Hepatocyte (in vitro differentiated cells): ENCODE measurements at regions not wholly inside any gene's neighbourhood (a gene's known extent, or its start where the extent isn't known, plus 50 kb on each side); places are given as distances from the start of the nearest gene placed in this dataset.

Experiments
- EZH2 ChIP-seq: fragments of 200-600 bp; sonication (generic); IDR thresholded peaks from 2 replicates; pipeline ENCODE4 v1.6.1; 2016; ENCODE audit warnings: antibody characterized with exemption, mild to moderate bottlenecking, borderline replicate concordance
- TF ChIP-seq, protein P1 (sequence below): fragments of 200-600 bp; sonication (generic); IDR thresholded peaks from 2 replicates; pipeline ENCODE4 v1.5.1; 2016; ENCODE audit warnings: antibody characterized with exemption, mild to moderate bottlenecking; ENCODE audit not compliant: poor library complexity

DNA sequence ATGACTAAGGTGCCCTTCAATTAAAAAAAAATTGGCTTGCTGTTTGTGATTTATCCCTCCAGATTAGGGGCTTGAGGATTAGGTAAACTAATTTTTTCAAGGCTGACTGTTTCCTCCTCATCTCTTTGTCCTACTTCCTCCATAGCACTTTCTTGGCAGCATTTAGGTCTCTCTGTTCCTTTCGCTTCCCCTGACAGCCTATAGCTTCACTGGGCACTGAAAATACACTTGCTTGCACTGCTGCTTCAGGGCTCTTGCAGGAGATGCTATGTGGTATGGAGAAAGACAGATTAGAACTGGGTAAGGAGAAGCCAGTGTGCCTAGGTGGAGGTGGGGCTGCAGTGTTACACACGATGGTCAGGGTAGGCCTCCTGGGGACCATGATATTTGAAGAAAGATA is 112.3 kb upstream of the SFRP2 start:
- TF ChIP-seq, protein P1, sequence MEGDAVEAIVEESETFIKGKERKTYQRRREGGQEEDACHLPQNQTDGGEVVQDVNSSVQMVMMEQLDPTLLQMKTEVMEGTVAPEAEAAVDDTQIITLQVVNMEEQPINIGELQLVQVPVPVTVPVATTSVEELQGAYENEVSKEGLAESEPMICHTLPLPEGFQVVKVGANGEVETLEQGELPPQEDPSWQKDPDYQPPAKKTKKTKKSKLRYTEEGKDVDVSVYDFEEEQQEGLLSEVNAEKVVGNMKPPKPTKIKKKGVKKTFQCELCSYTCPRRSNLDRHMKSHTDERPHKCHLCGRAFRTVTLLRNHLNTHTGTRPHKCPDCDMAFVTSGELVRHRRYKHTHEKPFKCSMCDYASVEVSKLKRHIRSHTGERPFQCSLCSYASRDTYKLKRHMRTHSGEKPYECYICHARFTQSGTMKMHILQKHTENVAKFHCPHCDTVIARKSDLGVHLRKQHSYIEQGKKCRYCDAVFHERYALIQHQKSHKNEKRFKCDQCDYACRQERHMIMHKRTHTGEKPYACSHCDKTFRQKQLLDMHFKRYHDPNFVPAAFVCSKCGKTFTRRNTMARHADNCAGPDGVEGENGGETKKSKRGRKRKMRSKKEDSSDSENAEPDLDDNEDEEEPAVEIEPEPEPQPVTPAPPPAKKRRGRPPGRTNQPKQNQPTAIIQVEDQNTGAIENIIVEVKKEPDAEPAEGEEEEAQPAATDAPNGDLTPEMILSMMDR, result no peak
- TF ChIP-seq EZH2, result no peak
